ENCODE measurements at regions not wholly inside any gene's neighbourhood (a gene's known extent, or its start where the extent isn't known, plus 50 kb on each side); places are given as distances from the start of the nearest gene placed in this dataset.

DNA sequence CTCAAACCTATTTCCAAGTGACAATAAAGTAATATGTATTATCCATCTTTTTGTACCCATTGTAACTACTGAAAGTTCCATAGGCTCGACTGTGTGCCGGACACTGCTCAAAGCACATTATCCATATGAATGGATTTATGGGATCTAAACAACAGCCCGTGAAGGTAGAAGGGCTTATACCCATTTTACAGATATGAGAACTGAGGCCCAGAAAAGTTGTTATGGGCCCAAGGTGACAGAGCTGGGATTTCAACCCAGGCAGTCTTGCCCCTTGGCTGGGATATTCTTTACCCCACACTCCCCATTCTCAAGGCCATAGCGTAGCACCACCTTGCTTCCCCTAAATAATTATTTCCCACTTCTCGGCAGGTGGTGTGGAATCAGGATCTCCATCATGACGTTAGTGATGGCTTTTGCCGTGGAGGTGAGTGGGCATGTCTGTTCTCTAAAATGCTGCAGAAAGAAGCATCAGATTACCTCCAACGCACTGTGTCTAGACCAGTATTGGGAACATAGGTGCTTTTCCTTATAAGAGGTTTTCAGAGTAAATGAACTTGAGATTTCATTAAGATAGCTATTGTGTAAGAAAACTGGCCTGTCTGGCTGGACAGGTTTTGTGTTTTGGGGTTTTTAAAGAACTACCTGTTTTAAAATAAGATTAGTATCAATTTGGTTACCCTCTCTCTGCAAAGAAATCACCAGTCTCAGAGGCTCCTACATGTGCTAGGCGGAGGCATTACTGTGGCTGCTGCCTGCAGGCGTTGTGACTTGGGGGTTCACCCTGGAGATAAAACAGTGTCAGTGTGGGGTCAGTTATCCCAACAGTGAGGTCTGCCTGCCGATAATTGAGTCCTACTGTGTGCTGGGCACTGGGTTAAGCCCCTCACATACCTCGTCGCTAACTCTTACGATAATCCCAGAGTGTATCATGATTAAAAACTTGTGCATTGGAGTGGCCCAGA, 85.1 kb upstream of the SDK1 start:
- no peak for DNase-seq
- H3K4me3 ChIP-seq (ENCODE audit: low read depth in 2 of 2, low read length in 1 of 2) = no peak overlapping the region
- POLR2A ChIA-PET = no interaction called here
- H3K79me2 ChIP-seq (ENCODE audit: insufficient read depth) = no peaks in the 10 kb centered on the region
- no peak overlapping the region for H3K27ac ChIP-seq (ENCODE audit: low read depth in 2 of 2, low read length in 1 of 2)
- no peaks in the 10 kb centered on the region for H4K20me1 ChIP-seq (ENCODE audit: insufficient read depth)
- H3K9me3 ChIP-seq = no peaks in the 10 kb centered on the region
- no peaks in the 10 kb centered on the region; a peak in 1 of 4 replicates for H3K4me1 ChIP-seq (ENCODE audit: control insufficient read depth in 1 of 2, insufficient read depth in 2 of 2, low read depth in 1 of 2, low read length in 1 of 2)
- H3K9ac ChIP-seq = no peak overlapping the region
- no peak overlapping the region for H3K4me2 ChIP-seq
- TF ChIP-seq JUND (IDR thresholded peaks at IDR 0.05) (no peak), EP300 (IDR thresholded peaks at IDR 0.05; ENCODE audit: borderline replicate concordance in 1 of 2, low read depth in 1 of 2, low read length in 1 of 2) (no peak), NFIC (IDR thresholded peaks at IDR 0.05; ENCODE audit: borderline replicate concordance) (no peak), NRF1 (IDR thresholded peaks at IDR 0.05; ENCODE audit: low read depth, low read length) (no peak), SMC3 (IDR thresholded peaks at IDR 0.05; ENCODE audit: low read depth, low read length) (no peak), TCF12 (IDR thresholded peaks at IDR 0.05) (no peak)
- TF ChIP-seq, protein P1, sequence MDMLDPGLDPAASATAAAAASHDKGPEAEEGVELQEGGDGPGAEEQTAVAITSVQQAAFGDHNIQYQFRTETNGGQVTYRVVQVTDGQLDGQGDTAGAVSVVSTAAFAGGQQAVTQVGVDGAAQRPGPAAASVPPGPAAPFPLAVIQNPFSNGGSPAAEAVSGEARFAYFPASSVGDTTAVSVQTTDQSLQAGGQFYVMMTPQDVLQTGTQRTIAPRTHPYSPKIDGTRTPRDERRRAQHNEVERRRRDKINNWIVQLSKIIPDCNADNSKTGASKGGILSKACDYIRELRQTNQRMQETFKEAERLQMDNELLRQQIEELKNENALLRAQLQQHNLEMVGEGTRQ (IDR thresholded peaks at IDR 0.05; ENCODE audit: borderline replicate concordance, low read depth, low read length) = no peak
- H2AFZ ChIP-seq (ENCODE audit: low read depth) = no peak overlapping the region
- CTCF ChIA-PET = interaction anchor here (0.9 to 1.5 kb wide), 3 partner anchors 15 to 350 kb away, joined by 3 to 5 read pairs (median 3); partner anchors contain the start of gene SDK1
- H3K9me2 ChIP-seq = no peaks in the 10 kb centered on the region
- no peaks in the 10 kb centered on the region for H3F3A ChIP-seq (replicated peaks; ENCODE audit: insufficient read depth)
- no peaks in the 10 kb centered on the region for H3K27me3 ChIP-seq (ENCODE audit: insufficient read depth)
- WGBS (ENCODE audit: low lambda C conversion rate) = 66% methylated on average over 14 of the region's 14 CpGs
- no peaks in the 10 kb centered on the region for H3K36me3 ChIP-seq (replicated peaks in 1 of 2; ENCODE audit: control insufficient read depth in 1 of 2, insufficient read depth in 2 of 2, low read length in 1 of 2)

DNA sequence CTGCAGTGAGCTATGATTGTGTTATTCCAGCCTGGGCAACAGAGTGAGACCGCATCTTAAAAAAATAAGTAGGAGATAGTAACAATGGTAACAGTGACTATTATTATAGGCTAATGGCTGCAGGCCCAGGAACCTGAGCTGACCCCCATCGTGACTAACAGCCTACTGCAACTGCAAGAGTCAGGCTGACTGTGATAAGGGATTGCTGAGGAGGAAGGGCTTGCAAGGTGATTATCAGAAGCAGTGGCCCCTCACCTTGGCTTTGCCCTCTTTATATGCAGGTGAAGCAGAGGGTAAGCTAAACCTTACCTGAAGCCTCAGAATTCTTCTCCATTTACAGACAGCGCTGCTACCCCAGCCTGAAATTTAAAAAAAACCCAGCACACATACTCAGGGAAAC, 83.9 kb upstream of the SDK1 start:
- no peak overlapping the region for H3K4me2 ChIP-seq
- CTCF ChIA-PET = interaction anchor here (0.7 to 1.5 kb wide), 4 partner anchors 16 to 832 kb away, joined by 3 to 5 read pairs (median 3); partner anchors contain the start of gene SDK1
- H4K20me1 ChIP-seq (ENCODE audit: insufficient read depth) = no peaks in the 10 kb centered on the region
- TF ChIP-seq FOXJ3 (CRISPR knock-in tag; IDR thresholded peaks at IDR 0.05) (no peak), NFIC (IDR thresholded peaks at IDR 0.05; ENCODE audit: borderline replicate concordance) (no peak), RFX5 (IDR thresholded peaks at IDR 0.05; ENCODE audit: low read length) (no peak), TEAD4 (IDR thresholded peaks at IDR 0.05; ENCODE audit: borderline replicate concordance, insufficient read depth) (no peak), GABPA (IDR thresholded peaks at IDR 0.05; ENCODE audit: low read depth) (no peak), RCOR1 (IDR thresholded peaks at IDR 0.05; ENCODE audit: low read length) (no peak)
- TF ChIP-seq, protein P1 (IDR thresholded peaks at IDR 0.05; ENCODE audit: borderline replicate concordance, low read depth, low read length) = no peak
- TF ChIP-seq, protein P2, sequence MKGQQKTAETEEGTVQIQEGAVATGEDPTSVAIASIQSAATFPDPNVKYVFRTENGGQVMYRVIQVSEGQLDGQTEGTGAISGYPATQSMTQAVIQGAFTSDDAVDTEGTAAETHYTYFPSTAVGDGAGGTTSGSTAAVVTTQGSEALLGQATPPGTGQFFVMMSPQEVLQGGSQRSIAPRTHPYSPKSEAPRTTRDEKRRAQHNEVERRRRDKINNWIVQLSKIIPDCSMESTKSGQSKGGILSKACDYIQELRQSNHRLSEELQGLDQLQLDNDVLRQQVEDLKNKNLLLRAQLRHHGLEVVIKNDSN (IDR thresholded peaks at IDR 0.05; ENCODE audit: borderline replicate concordance, low read depth) = no peak
- TF ChIP-seq, protein P3, sequence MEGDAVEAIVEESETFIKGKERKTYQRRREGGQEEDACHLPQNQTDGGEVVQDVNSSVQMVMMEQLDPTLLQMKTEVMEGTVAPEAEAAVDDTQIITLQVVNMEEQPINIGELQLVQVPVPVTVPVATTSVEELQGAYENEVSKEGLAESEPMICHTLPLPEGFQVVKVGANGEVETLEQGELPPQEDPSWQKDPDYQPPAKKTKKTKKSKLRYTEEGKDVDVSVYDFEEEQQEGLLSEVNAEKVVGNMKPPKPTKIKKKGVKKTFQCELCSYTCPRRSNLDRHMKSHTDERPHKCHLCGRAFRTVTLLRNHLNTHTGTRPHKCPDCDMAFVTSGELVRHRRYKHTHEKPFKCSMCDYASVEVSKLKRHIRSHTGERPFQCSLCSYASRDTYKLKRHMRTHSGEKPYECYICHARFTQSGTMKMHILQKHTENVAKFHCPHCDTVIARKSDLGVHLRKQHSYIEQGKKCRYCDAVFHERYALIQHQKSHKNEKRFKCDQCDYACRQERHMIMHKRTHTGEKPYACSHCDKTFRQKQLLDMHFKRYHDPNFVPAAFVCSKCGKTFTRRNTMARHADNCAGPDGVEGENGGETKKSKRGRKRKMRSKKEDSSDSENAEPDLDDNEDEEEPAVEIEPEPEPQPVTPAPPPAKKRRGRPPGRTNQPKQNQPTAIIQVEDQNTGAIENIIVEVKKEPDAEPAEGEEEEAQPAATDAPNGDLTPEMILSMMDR (IDR thresholded peaks at IDR 0.05) = no peak
- TF ChIP-seq, protein P4, sequence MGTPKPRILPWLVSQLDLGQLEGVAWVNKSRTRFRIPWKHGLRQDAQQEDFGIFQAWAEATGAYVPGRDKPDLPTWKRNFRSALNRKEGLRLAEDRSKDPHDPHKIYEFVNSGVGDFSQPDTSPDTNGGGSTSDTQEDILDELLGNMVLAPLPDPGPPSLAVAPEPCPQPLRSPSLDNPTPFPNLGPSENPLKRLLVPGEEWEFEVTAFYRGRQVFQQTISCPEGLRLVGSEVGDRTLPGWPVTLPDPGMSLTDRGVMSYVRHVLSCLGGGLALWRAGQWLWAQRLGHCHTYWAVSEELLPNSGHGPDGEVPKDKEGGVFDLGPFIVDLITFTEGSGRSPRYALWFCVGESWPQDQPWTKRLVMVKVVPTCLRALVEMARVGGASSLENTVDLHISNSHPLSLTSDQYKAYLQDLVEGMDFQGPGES (IDR thresholded peaks at IDR 0.05; ENCODE audit: low read depth, low read length) = no peak
- no peaks in the 10 kb centered on the region for H3K79me2 ChIP-seq (ENCODE audit: insufficient read depth)
- H3K4me1 ChIP-seq (ENCODE audit: control insufficient read depth in 1 of 2, insufficient read depth in 2 of 2, low read depth in 1 of 2, low read length in 1 of 2) = no peaks in the 10 kb centered on the region; a peak in 1 of 4 replicates
- H2AFZ ChIP-seq (ENCODE audit: low read depth) = no peak overlapping the region
- no peak overlapping the region for H3K4me3 ChIP-seq (ENCODE audit: low read depth in 2 of 2, low read length in 1 of 2)
- no peak overlapping the region for H3K27ac ChIP-seq (ENCODE audit: low read depth in 2 of 2, low read length in 1 of 2)
- H3K9me2 ChIP-seq = no peaks in the 10 kb centered on the region
- WGBS (ENCODE audit: low lambda C conversion rate) = 34% methylated on average over 3 of the region's 3 CpGs
- DNase-seq = no peak
- H3K9me3 ChIP-seq = no peaks in the 10 kb centered on the region
- no peaks in the 10 kb centered on the region for H3K36me3 ChIP-seq (replicated peaks in 1 of 2; ENCODE audit: control insufficient read depth in 1 of 2, insufficient read depth in 2 of 2, low read length in 1 of 2)
- POLR2A ChIA-PET = no interaction called here
- no peaks in the 10 kb centered on the region for H3F3A ChIP-seq (replicated peaks; ENCODE audit: insufficient read depth)
- no peak overlapping the region for H3K9ac ChIP-seq
- H3K27me3 ChIP-seq (ENCODE audit: insufficient read depth) = no peaks in the 10 kb centered on the region
